Loucy (cell line): ENCODE measurements at regions not wholly inside any gene's neighbourhood (a gene's known extent, or its start where the extent isn't known, plus 50 kb on each side); places are given as distances from the start of the nearest gene placed in this dataset.

Source experiments
- CTCF ChIP-seq: fragments of 200-600 bp; sonication (generic); conservative IDR thresholded peaks from 2 replicates; pipeline ENCODE4 v1.5.1; 2014; ENCODE audit warnings: mild to moderate bottlenecking, antibody characterized with exemption, low read length
- EZH2phosphoT487 ChIP-seq: fragments of 200-600 bp; IDR thresholded peaks from 2 replicates; pipeline ENCODE4 v1.6.1; 2018; ENCODE audit warnings: antibody characterized with exemption, mild to moderate bottlenecking, moderate library complexity, borderline replicate concordance

GRCh38 chr20:24199501-24199900 lies 210.9 kb upstream of the GGTLC1 start:
- TF ChIP-seq CTCF (no peak), EZH2phosphoT487 (no peak)
